Trophoblast cell (in vitro differentiated cells and primary cell): ENCODE measurements at regions not wholly inside any gene's neighbourhood (a gene's known extent, or its start where the extent isn't known, plus 50 kb on each side); places are given as distances from the start of the nearest gene placed in this dataset.

ENCODE experiments used
- DNase-seq, 2 donors: peaks; one replicate each; pipeline ENCODE4 v3.0.0-alpha.2; 2016
- H2AFZ ChIP-seq: 2 replicates; pipeline ENCODE4 v1.6.1; 2013; ENCODE audit warnings: low read length, moderate library complexity, mild to moderate bottlenecking; ENCODE audit not compliant: insufficient read depth, poor library complexity
- H2AK5ac ChIP-seq: 2 replicates; pipeline ENCODE4 v1.6.1; 2013; ENCODE audit warnings: mild to moderate bottlenecking, low read length
- H2BK120ac ChIP-seq: 2 replicates; pipeline ENCODE4 v1.6.1; 2013; ENCODE audit warnings: low read length, mild to moderate bottlenecking, moderate library complexity; ENCODE audit not compliant: insufficient read depth, poor library complexity
- H2BK12ac ChIP-seq: 2 replicates; pipeline ENCODE4 v1.6.1; 2013; ENCODE audit warnings: mild to moderate bottlenecking, low read length, moderate library complexity
- H2BK5ac ChIP-seq: 2 replicates; pipeline ENCODE4 v1.6.1; 2013; ENCODE audit warnings: low read length, low read depth, moderate library complexity, mild to moderate bottlenecking; ENCODE audit not compliant: poor library complexity
- H3K14ac ChIP-seq: 2 replicates; pipeline ENCODE4 v1.6.1; 2013; ENCODE audit warnings: mild to moderate bottlenecking, low read length
- H3K18ac ChIP-seq: 2 replicates; pipeline ENCODE4 v1.6.1; 2013; ENCODE audit warnings: mild to moderate bottlenecking, low read length
- H3K23ac ChIP-seq: 2 replicates; pipeline ENCODE4 v1.6.1; 2013; ENCODE audit warnings: low read length
- H3K27ac ChIP-seq: 2 replicates; pipeline ENCODE4 v1.5.1; 2013; ENCODE audit warnings: low read depth, mild to moderate bottlenecking, inconsistent platforms, low read length, moderate library complexity
- H3K27me3 ChIP-seq: 2 replicates; pipeline ENCODE4 v1.6.1; 2013; ENCODE audit warnings: inconsistent platforms, mild to moderate bottlenecking, low read length, moderate library complexity; ENCODE audit not compliant: insufficient read depth
- H3K36me3 ChIP-seq, 2 experiments: 1 replicate in 1 of 2; 2 replicates in 1 of 2; pipeline ENCODE4 v1.6.1; 2013; ENCODE audit warnings: low read length in 2 of 2, mild to moderate bottlenecking in 2 of 2, moderate library complexity in 1 of 2; ENCODE audit not compliant: insufficient read depth in 2 of 2, control insufficient read depth in 1 of 2
- H3K4ac ChIP-seq: 2 replicates; pipeline ENCODE4 v1.6.1; 2013; ENCODE audit warnings: low read depth, mild to moderate bottlenecking, low read length, moderate library complexity
- H3K4me1 ChIP-seq, 2 experiments: 1 replicate in 1 of 2; 2 replicates in 1 of 2; pipeline ENCODE4 v1.6.1; 2013; ENCODE audit warnings: low read length in 2 of 2, mild to moderate bottlenecking in 2 of 2, moderate library complexity in 1 of 2; ENCODE audit not compliant: insufficient read depth in 2 of 2, control insufficient read depth in 1 of 2
- H3K4me2 ChIP-seq: 2 replicates; pipeline ENCODE4 v1.6.1; 2013; ENCODE audit warnings: inconsistent platforms, mild to moderate bottlenecking, low read length, moderate library complexity
- H3K4me3 ChIP-seq: 2 replicates; pipeline ENCODE4 v1.5.1; 2013; ENCODE audit warnings: mild to moderate bottlenecking, low read depth, low read length, inconsistent platforms
- H3K79me1 ChIP-seq: one replicate; pipeline ENCODE4 v1.6.1; 2013; ENCODE audit warnings: low read length
- H3K79me2 ChIP-seq: 2 replicates; pipeline ENCODE4 v1.6.1; 2013; ENCODE audit warnings: low read length, mild to moderate bottlenecking; ENCODE audit not compliant: control insufficient read depth, insufficient read depth, poor library complexity
- H3K9ac ChIP-seq: 2 replicates; pipeline ENCODE4 v1.6.1; 2013; ENCODE audit warnings: mild to moderate bottlenecking, low read length
- H3K9me3 ChIP-seq: 2 replicates; pipeline ENCODE4 v1.6.1; 2013; ENCODE audit warnings: low read depth, mild to moderate bottlenecking, control low read depth, inconsistent platforms, low read length; ENCODE audit not compliant: insufficient read depth
- H4K12ac ChIP-seq: 2 replicates; pipeline ENCODE4 v1.6.1; 2013; ENCODE audit warnings: low read depth, mild to moderate bottlenecking, low read length, moderate library complexity
- H4K8ac ChIP-seq: 2 replicates; pipeline ENCODE4 v1.6.1; 2013; ENCODE audit warnings: low read depth, mild to moderate bottlenecking, low read length, moderate library complexity
- H4K91ac ChIP-seq: one replicate; pipeline ENCODE4 v1.6.1; 2013; ENCODE audit warnings: low read depth, mild to moderate bottlenecking, low read length, moderate library complexity
- WGBS: extraction: QIAGEN DNeasy Blood & Tissue Kit; methylation state at CpG from one replicate; pipeline ENCODE4 v1.1.7; 2013; ENCODE audit warnings: missing lambda C conversion rate; ENCODE audit not compliant: insufficient read length, insufficient coverage; ENCODE audit errors: extremely low coverage; 5-methylcytosine and 5-hydroxymethylcytosine counted together

DNA sequence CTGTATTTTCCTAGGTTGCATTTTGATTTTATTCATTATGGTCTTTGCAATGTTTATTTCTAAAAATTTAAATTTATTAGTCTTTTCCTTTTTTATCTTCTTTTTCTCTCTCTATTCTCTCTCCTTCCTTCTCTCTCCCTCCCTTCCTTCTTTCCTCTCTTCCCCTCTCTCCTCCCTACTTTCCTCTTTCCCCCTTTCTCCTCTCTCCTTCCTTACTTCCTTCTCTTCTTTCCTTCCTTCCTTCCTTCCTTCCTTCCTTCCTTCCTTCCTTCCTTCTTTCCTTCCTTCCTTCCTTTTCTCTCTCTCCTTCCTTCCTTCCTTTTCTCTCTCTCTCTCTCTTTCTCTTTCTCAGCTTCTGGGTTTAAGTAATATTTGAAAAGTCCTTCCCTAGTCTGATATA lies 72.8 kb upstream of the RASGRF1 start:
- no peak for DNase-seq
- Histone ChIP-seq H3K79me1 (no peaks in the 10 kb centered on the region), H3K18ac (no peak overlapping the region), H3K9me3 (no peaks in the 10 kb centered on the region), H2BK120ac (no peak overlapping the region), H2BK12ac (no peak overlapping the region), H3K9ac (no peak overlapping the region), H2BK5ac (no peak overlapping the region), H3K4me2 (no peak overlapping the region), H3K14ac (no peak overlapping the region), H3K27ac (no peak overlapping the region), H3K4me3 (no peak overlapping the region), H4K91ac (no peak overlapping the region), H3K36me3 (no peaks in the 10 kb centered on the region), H3K79me2 (no peaks in the 10 kb centered on the region), H4K8ac (no peak overlapping the region), H3K23ac (no peak overlapping the region), H2AFZ (no peak overlapping the region), H3K4me1 (no peaks in the 10 kb centered on the region), H3K4ac (no peak overlapping the region), H3K27me3 (no peaks in the 10 kb centered on the region), H2AK5ac (no peak overlapping the region), H4K12ac (no peak overlapping the region)

DNA sequence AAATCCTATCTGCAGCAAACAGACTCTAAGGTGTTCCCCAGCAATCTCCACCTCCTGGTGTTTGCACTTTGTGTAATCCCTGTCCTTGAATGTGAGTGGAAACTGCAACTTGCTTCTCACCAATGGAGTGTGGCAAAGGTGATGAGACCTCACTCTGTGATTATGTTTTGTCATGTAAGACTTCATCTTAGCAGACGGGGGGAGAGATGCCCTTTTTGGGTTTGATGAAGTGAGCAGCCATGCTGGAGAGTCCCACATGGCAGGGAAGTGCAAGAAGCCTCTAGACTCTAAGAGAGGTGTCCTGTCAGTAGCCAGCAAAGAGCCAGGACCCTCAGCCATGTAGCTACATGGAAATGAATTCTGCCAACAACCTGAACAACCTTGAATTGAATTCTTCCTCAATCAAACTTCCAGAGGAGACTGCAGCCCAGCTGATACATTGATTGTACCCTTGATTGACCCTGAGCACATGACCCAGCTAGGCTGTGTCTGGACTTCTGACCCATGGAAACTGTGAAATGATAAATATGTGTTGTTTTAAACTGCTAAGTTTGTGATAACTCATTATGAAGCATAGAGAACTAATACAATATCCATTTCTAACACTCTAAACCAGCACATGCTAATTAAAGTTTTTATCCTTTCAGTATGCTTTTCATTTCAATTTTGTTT lies 71.4 kb upstream of the RASGRF1 start:
- no CpG with 5 or more reads among the region's 1 CpG for WGBS
- Histone ChIP-seq H2BK5ac (no peak overlapping the region), H3K9ac (no peak overlapping the region), H2AK5ac (no peak overlapping the region), H3K9me3 (no peaks in the 10 kb centered on the region), H3K14ac (no peak overlapping the region), H3K27me3 (no peaks in the 10 kb centered on the region), H3K27ac (no peak overlapping the region), H3K23ac (no peak overlapping the region), H3K4me1 (no peaks in the 10 kb centered on the region), H3K4me2 (no peak overlapping the region), H4K12ac (no peak overlapping the region), H3K79me1 (no peaks in the 10 kb centered on the region), H3K36me3 (no peaks in the 10 kb centered on the region), H3K4me3 (no peak overlapping the region), H2BK12ac (no peak overlapping the region), H3K79me2 (no peaks in the 10 kb centered on the region), H3K4ac (no peak overlapping the region), H3K18ac (no peak overlapping the region), H2BK120ac (no peak overlapping the region), H2AFZ (no peak overlapping the region), H4K91ac (no peak overlapping the region), H4K8ac (no peak overlapping the region)
- DNase-seq: no peak

DNA sequence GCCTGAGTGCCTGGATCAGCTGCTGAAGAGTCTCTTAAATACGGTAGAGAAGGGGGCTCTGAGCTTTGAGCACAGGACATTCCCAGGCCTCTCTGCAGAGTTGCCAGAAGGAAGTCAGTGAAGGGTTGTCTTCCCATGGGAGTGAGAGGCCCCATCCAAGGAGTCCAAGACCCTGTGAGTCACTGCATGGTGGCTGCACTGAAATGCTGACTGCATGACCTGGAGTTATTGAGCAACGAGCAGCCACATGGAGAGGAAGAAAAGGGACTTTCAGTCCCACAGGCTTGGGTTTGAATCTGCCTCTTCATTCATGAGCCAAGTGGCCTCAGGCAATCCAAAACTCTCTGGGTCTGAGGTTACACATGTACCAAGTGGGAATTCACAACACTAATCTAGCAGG lies 69.6 kb upstream of the RASGRF1 start:
- H2BK120ac ChIP-seq: no peak overlapping the region

DNA sequence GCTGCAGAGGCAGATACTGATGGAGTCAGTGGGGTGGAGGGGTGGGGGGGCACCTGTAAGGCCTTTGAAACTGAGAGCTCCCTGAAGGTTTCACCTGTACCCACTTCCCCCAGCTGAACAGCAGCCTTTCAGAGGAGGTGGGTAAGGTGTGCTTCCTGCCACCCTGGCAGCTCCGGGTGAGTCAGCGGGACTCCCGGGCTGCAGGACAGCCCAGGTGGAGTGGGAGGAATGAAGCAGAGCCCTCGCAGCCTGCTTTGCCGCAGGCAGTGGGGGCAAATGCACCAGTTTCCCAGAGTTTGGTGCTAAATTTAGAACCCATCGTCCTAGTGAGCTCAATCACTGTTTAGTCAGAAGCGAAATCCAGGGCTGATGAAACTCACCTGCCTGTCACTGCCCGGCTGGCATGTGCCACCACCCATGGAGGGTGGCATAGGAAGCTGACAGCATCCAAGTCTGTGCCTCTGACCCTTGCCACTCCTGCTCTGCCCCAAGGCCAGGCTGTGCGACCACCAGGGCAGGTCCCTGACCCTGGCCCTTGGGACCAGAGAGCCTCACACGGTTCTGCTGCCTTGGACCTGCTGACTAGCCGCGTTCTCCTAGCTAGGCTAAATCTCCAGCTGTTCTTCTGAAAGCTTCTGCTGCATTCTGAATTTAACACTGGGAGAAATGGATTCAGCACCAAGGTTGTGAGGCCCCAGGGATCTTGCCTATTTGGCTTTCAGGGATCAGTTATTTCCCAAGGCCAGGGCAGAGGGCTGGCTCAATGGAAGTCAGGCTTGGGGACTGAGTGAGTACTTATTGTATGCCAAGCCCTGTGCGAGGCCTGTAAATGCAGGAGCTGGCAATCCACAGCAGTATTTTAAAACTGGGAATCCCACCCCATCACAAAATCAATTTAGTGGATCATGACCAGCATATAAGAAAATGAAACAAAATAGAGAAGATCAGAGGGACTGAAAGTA lies 67.3 kb upstream of the RASGRF1 start:
- Histone ChIP-seq H2BK5ac (no peak overlapping the region), H2BK120ac (no peak overlapping the region), H4K8ac (no peak overlapping the region), H4K91ac (no peak overlapping the region), H3K4me1 (no peaks in the 10 kb centered on the region), H3K18ac (no peak overlapping the region), H3K9ac (no peak overlapping the region), H3K4me2 (no peak overlapping the region), H2BK12ac (no peak overlapping the region), H3K14ac (no peak overlapping the region), H3K27me3 (no peaks in the 10 kb centered on the region), H3K79me1 (no peaks in the 10 kb centered on the region), H3K4me3 (no peak overlapping the region), H4K12ac (no peak overlapping the region), H3K9me3 (no peaks in the 10 kb centered on the region), H3K23ac (no peak overlapping the region), H3K36me3 (no peaks in the 10 kb centered on the region), H3K27ac (no peak overlapping the region), H2AK5ac (no peak overlapping the region), H3K79me2 (no peaks in the 10 kb centered on the region), H2AFZ (no peak overlapping the region), H3K4ac (no peak overlapping the region)
- peak; percentile 34 to 68 for DNase-seq
- no CpG with 5 or more reads among the region's 13 CpGs for WGBS

More for the DNA sequence above, 69.6 kb upstream of the RASGRF1 start:
- Histone ChIP-seq H3K27me3 (no peaks in the 10 kb centered on the region), H4K8ac (no peak overlapping the region), H3K4me1 (no peaks in the 10 kb centered on the region), H3K36me3 (no peaks in the 10 kb centered on the region), H3K9me3 (no peaks in the 10 kb centered on the region), H4K91ac (no peak overlapping the region), H3K18ac (no peak overlapping the region), H3K27ac (no peak overlapping the region), H3K79me1 (no peaks in the 10 kb centered on the region), H2BK5ac (no peak overlapping the region), H3K79me2 (no peaks in the 10 kb centered on the region), H3K4me2 (no peak overlapping the region), H3K4ac (no peak overlapping the region), H2AFZ (no peak overlapping the region), H2AK5ac (no peak overlapping the region), H3K9ac (no peak overlapping the region), H3K23ac (no peak overlapping the region), H3K4me3 (no peak overlapping the region), H4K12ac (no peak overlapping the region), H2BK12ac (no peak overlapping the region), H3K14ac (no peak overlapping the region)
- DNase-seq: peak; percentile 59 to 97
- no CpG with 5 or more reads among the region's 2 CpGs for WGBS
